ENCODE measurements at regions not wholly inside any gene's neighbourhood (a gene's known extent, or its start where the extent isn't known, plus 50 kb on each side); places are given as distances from the start of the nearest gene placed in this dataset.

DNA sequence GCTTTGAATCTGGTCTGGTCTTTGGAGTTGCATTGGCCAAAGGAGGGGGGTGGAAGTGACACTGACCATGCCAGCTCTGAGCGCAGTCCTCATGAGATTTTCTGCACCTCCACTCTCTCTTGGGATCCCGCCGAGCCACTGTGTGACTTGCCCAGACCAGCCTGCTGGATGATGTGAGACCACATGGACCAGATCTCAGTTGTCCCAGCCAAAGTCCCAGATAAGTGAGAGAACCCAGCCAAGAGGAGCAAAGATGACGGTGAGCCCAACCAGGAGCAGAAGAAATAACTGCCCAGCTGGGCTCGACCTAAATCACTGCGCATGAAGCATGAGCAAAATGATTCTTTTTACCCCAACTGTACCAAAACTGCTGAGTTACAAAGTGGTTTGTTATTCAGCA lies 96.5 kb upstream of the ERCC4 start (continued):
- TF ChIP-seq, protein P1, sequence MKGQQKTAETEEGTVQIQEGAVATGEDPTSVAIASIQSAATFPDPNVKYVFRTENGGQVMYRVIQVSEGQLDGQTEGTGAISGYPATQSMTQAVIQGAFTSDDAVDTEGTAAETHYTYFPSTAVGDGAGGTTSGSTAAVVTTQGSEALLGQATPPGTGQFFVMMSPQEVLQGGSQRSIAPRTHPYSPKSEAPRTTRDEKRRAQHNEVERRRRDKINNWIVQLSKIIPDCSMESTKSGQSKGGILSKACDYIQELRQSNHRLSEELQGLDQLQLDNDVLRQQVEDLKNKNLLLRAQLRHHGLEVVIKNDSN (IDR thresholded peaks at IDR 0.05; ENCODE audit: borderline replicate concordance, low read depth): no peak

DNA sequence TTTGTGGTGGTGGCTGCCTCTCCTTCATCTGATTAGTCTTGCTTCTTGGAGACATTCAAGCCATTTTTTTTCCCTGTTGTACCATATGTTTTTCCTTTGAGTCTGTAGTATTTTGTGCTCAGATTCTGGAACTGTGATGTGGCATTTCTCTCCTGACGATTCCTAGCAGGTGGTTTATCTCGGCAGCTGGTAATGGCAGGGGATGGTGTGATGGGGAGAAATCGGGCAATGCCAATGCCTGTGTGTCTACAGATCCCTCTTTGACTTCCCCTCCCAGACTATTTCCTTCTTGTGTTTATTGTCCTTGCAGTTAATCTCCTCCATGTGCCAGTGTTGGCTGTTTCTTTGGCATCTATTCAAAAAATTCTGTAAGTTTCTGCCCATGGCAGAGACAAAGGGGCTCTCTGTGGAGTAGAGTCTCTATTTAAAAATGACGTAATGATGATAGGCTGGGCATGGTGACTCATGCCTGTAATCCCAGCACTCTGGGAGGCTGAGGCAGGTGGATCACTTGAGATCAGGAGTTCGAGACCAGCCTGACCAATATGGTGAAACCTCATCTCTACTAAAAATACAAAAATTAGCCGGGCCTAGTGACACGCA lies 90.2 kb upstream of the ERCC4 start:
- no peaks in the 10 kb centered on the region for H3K27me3 ChIP-seq (ENCODE audit: insufficient read depth)
- H3K9me2 ChIP-seq: no peaks in the 10 kb centered on the region
- no peaks in the 10 kb centered on the region for H3K36me3 ChIP-seq (replicated peaks in 1 of 2; ENCODE audit: control insufficient read depth in 1 of 2, insufficient read depth in 2 of 2, low read length in 1 of 2)
- H3K4me3 ChIP-seq (ENCODE audit: low read depth in 2 of 2, low read length in 1 of 2): no peak overlapping the region
- WGBS (ENCODE audit: low lambda C conversion rate): 16% methylated on average over 7 of the region's 7 CpGs
- ChIA-PET POLR2A (no interaction called here), CTCF (interaction anchor here (1.1 kb wide), 1 partner anchor 44 kb away, joined by 3 read pairs; no protein-coding TSS in a partner anchor)
- DNase-seq: no peak
- H3K9ac ChIP-seq: no peak overlapping the region
- no peak overlapping the region for H3K27ac ChIP-seq (ENCODE audit: low read depth in 2 of 2, low read length in 1 of 2)
- H3K9me3 ChIP-seq: no peaks in the 10 kb centered on the region
- H4K20me1 ChIP-seq (ENCODE audit: insufficient read depth): no peaks in the 10 kb centered on the region
- H3K79me2 ChIP-seq (ENCODE audit: insufficient read depth): no peaks in the 10 kb centered on the region
- no peaks in the 10 kb centered on the region for H3K4me1 ChIP-seq (ENCODE audit: control insufficient read depth in 1 of 2, insufficient read depth in 2 of 2, low read depth in 1 of 2, low read length in 1 of 2)
- no peak overlapping the region for H3K4me2 ChIP-seq
- no peaks in the 10 kb centered on the region for H3F3A ChIP-seq (replicated peaks; ENCODE audit: insufficient read depth)
- TF ChIP-seq JUND (IDR thresholded peaks at IDR 0.05): no peak
- TF ChIP-seq GABPA (IDR thresholded peaks at IDR 0.05; ENCODE audit: low read depth): no peak
- no peak for TF ChIP-seq IRF3 (IDR thresholded peaks at IDR 0.05; ENCODE audit: low read depth, low read length)
- no peak for TF ChIP-seq FOXJ3 (CRISPR knock-in tag; IDR thresholded peaks at IDR 0.05)
- no peak for TF ChIP-seq CTCF (IDR thresholded peaks at IDR 0.05)
- no peak for TF ChIP-seq YY1 (IDR thresholded peaks at IDR 0.05; ENCODE audit: low read depth)
- no peak for TF ChIP-seq FOSL2 (IDR thresholded peaks at IDR 0.05; ENCODE audit: borderline replicate concordance, low read depth)
- no peak for TF ChIP-seq TAF1 (IDR thresholded peaks at IDR 0.05; ENCODE audit: borderline replicate concordance, low read depth, low read length)
- TF ChIP-seq EZH2phosphoT487 (IDR thresholded peaks at IDR 0.05; ENCODE audit: borderline replicate concordance, low read depth): no peak
- no peak for TF ChIP-seq TEAD4 (IDR thresholded peaks at IDR 0.05; ENCODE audit: borderline replicate concordance, insufficient read depth)
- TF ChIP-seq NFIC (IDR thresholded peaks at IDR 0.05; ENCODE audit: borderline replicate concordance): no peak
- TF ChIP-seq REST (IDR thresholded peaks at IDR 0.05; ENCODE audit: low read depth, low read length): no peak
- TF ChIP-seq ZBTB33 (IDR thresholded peaks at IDR 0.05; ENCODE audit: borderline replicate concordance, low read depth): no peak
- TF ChIP-seq USF2 (IDR thresholded peaks at IDR 0.05; ENCODE audit: borderline replicate concordance, low read depth, low read length): no peak
- no peak for TF ChIP-seq RCOR1 (IDR thresholded peaks at IDR 0.05; ENCODE audit: low read length)
- no peak for TF ChIP-seq NRF1 (IDR thresholded peaks at IDR 0.05; ENCODE audit: low read depth, low read length)
- no peak overlapping the region for H2AFZ ChIP-seq (ENCODE audit: low read depth)

Data from SK-N-SH (cell line).